ENCODE measurements at regions not wholly inside any gene's neighbourhood (a gene's known extent, or its start where the extent isn't known, plus 50 kb on each side); places are given as distances from the start of the nearest gene placed in this dataset.

GRCh38 chr2:199131136-199131655 lies 326.5 kb downstream of the SATB2 start:
- H2BK15ac ChIP-seq (replicated peaks; ENCODE audit: low read depth): no peak overlapping the region
- no peaks in the 10 kb centered on the region for H3K79me2 ChIP-seq (ENCODE audit: control insufficient read depth, insufficient read depth, low read length)
- H3K79me1 ChIP-seq (ENCODE audit: low read length): no peaks in the 10 kb centered on the region
- H3K18ac ChIP-seq (ENCODE audit: low read length): no peak overlapping the region
- H2BK5ac ChIP-seq (ENCODE audit: low read length): no peak overlapping the region
- H3K9ac ChIP-seq (ENCODE audit: low read length): no peak overlapping the region
- no peak overlapping the region for H3K56ac ChIP-seq (ENCODE audit: low read length)
- H3K4me3 ChIP-seq (ENCODE audit: low read length): no peak overlapping the region
- H3K4me1 ChIP-seq (ENCODE audit: control insufficient read depth, low read depth, low read length): no peaks in the 10 kb centered on the region
- H2BK120ac ChIP-seq (ENCODE audit: low read depth, low read length): no peak overlapping the region
- DNase-seq: no peak
- H3K36me3 ChIP-seq (ENCODE audit: control insufficient read depth, insufficient read depth, low read length): no peaks in the 10 kb centered on the region
- no peak overlapping the region for H3K4me2 ChIP-seq (ENCODE audit: low read length)
- H3K27me3 ChIP-seq (ENCODE audit: insufficient read depth, low read length, poor library complexity): no peaks in the 10 kb centered on the region
- no peak overlapping the region for H4K5ac ChIP-seq (ENCODE audit: low read length)
- no peak overlapping the region for H3K23ac ChIP-seq (ENCODE audit: low read length)
- H4K8ac ChIP-seq (ENCODE audit: low read depth, low read length): no peak overlapping the region
- WGBS (ENCODE audit: extremely low coverage, insufficient coverage, low lambda C conversion rate): no CpG with 5 or more reads among the region's 5 CpGs
- H2AK5ac ChIP-seq (ENCODE audit: low read length): no peak overlapping the region
- H3K4ac ChIP-seq (ENCODE audit: low read depth, low read length): no peak overlapping the region
- H3K27ac ChIP-seq (ENCODE audit: low read depth, low read length): no peak overlapping the region

DNA sequence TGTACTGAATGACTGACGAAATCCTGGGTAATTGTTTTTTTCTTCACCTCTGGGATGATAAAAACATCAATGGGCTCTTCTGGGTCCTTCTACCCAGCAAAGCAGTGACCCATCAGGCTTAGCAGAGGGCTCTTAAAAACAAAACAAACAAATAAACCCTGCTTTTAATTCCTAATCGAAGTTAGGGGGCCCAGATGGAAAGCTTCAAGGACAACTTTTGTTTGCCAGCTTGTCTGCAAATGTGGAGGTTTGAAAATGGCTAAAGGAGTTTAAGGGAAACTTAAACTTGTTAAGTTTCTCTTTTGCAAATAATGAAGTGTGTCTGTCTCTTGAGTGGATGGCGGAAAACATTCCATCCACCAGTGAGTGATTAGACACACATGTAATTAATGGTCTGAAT lies 327.2 kb downstream of the SATB2 start:
- H3K23ac ChIP-seq (ENCODE audit: low read length): no peak overlapping the region
- no peaks in the 10 kb centered on the region for H3K79me1 ChIP-seq (ENCODE audit: low read length)
- no peaks in the 10 kb centered on the region for H3K27me3 ChIP-seq (ENCODE audit: insufficient read depth, low read length, poor library complexity)
- H3K18ac ChIP-seq (ENCODE audit: low read length): no peak overlapping the region
- H3K9ac ChIP-seq (ENCODE audit: low read length): no peak overlapping the region
- no peak overlapping the region for H2BK120ac ChIP-seq (ENCODE audit: low read depth, low read length)
- WGBS (ENCODE audit: extremely low coverage, insufficient coverage, low lambda C conversion rate): no CpG with 5 or more reads among the region's 3 CpGs
- H4K5ac ChIP-seq (ENCODE audit: low read length): no peak overlapping the region
- no peak overlapping the region for H3K4me3 ChIP-seq (ENCODE audit: low read length)
- no peak overlapping the region for H2BK5ac ChIP-seq (ENCODE audit: low read length)
- no peak overlapping the region for H2AK5ac ChIP-seq (ENCODE audit: low read length)
- H3K36me3 ChIP-seq (ENCODE audit: control insufficient read depth, insufficient read depth, low read length): no peaks in the 10 kb centered on the region
- no peak overlapping the region for H3K4ac ChIP-seq (ENCODE audit: low read depth, low read length)
- no peak overlapping the region for H4K8ac ChIP-seq (ENCODE audit: low read depth, low read length)
- H3K27ac ChIP-seq (ENCODE audit: low read depth, low read length): no peak overlapping the region
- H3K4me2 ChIP-seq (ENCODE audit: low read length): no peak overlapping the region
- no peak overlapping the region for H3K56ac ChIP-seq (ENCODE audit: low read length)
- no peaks in the 10 kb centered on the region for H3K79me2 ChIP-seq (ENCODE audit: control insufficient read depth, insufficient read depth, low read length)
- H3K4me1 ChIP-seq (ENCODE audit: control insufficient read depth, low read depth, low read length): no peaks in the 10 kb centered on the region
- DNase-seq: no peak
- no peak overlapping the region for H2BK15ac ChIP-seq (replicated peaks; ENCODE audit: low read depth)

DNA sequence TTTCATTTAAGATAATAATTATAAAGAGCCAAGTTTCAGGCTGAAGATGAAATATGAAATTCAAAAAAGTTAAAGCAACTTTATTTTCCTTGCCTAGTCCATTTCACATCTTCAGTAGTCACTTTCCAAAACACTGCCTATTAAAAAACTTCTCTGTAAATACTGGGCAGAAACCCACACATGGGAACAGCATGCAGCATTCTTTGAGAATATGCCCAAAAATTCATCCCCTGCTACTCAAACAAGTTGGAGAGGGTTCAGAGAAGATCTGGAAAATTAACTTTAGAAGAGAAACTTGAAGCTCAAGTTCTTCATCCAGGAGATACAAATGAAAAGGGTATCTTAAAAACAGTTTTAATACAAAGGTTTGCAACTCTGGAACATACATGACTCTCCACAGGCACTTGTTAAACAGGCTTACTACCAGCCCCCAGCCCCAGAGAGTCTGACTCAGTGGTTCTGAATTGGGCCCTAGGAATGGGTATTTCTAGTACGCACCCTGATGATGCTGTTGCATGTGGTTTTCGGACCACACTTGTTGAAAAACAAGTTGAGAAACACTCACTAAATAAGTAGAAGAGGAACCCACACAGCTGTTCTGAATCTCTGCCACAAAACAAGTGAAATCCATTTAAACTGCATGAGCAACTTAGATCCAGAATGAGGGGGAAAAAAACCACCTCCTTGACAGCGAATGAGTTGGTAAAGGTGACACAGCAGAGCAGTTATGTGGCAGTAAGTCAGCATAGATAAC lies 329.1 kb downstream of the SATB2 start:
- Histone ChIP-seq H3K18ac (ENCODE audit: low read length) (no peak overlapping the region), H3K4me3 (ENCODE audit: low read length) (no peak overlapping the region), H2AK5ac (ENCODE audit: low read length) (no peak overlapping the region), H2BK5ac (ENCODE audit: low read length) (no peak overlapping the region), H3K27ac (ENCODE audit: low read depth, low read length) (no peak overlapping the region), H3K4ac (ENCODE audit: low read depth, low read length) (no peak overlapping the region), H3K4me1 (ENCODE audit: control insufficient read depth, low read depth, low read length) (no peaks in the 10 kb centered on the region), H3K4me2 (ENCODE audit: low read length) (no peak overlapping the region), H4K8ac (ENCODE audit: low read depth, low read length) (no peak overlapping the region), H3K56ac (ENCODE audit: low read length) (no peak overlapping the region), H3K23ac (ENCODE audit: low read length) (no peak overlapping the region), H3K79me1 (ENCODE audit: low read length) (no peaks in the 10 kb centered on the region), H2BK15ac (replicated peaks; ENCODE audit: low read depth) (no peak overlapping the region), H3K79me2 (ENCODE audit: control insufficient read depth, insufficient read depth, low read length) (no peaks in the 10 kb centered on the region), H3K9ac (ENCODE audit: low read length) (no peak overlapping the region), H3K27me3 (ENCODE audit: insufficient read depth, low read length, poor library complexity) (no peaks in the 10 kb centered on the region), H2BK120ac (ENCODE audit: low read depth, low read length) (no peak overlapping the region), H3K36me3 (ENCODE audit: control insufficient read depth, insufficient read depth, low read length) (no peaks in the 10 kb centered on the region), H4K5ac (ENCODE audit: low read length) (no peak overlapping the region)
- no peak for DNase-seq
- no CpG with 5 or more reads among the region's 3 CpGs for WGBS (ENCODE audit: extremely low coverage, insufficient coverage, low lambda C conversion rate)

DNA sequence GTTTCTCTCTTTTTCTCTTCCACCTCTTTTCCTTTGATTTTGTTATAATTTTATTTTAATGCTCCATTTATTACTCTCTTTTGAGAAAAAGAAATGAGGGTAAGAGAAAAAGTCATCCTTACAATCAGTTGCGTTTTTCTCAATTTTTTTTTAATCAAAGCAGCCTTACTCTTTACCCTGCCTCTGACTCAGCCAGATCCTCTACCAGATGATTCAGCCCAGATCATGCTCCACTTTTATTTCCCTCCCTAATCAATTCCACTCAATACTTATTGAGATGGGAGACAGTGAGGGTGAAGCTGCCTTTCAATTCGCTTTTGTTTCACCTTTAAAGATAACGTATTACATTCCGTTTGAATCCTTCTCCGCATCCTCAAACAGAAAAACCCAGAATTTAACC lies 337.9 kb downstream of the SATB2 start:
- no peak overlapping the region for H3K4me3 ChIP-seq (ENCODE audit: low read length)
- no peaks in the 10 kb centered on the region for H3K79me1 ChIP-seq (ENCODE audit: low read length)
- WGBS (ENCODE audit: extremely low coverage, insufficient coverage, low lambda C conversion rate): no CpG with 5 or more reads among the region's 5 CpGs
- H2BK120ac ChIP-seq (ENCODE audit: low read depth, low read length): no peak overlapping the region
- no peak overlapping the region for H2AK5ac ChIP-seq (ENCODE audit: low read length)
- no peak overlapping the region for H3K9ac ChIP-seq (ENCODE audit: low read length)
- no peak overlapping the region for H4K5ac ChIP-seq (ENCODE audit: low read length)
- no peak overlapping the region for H4K8ac ChIP-seq (ENCODE audit: low read depth, low read length)
- no peak overlapping the region for H3K23ac ChIP-seq (ENCODE audit: low read length)
- no peak overlapping the region for H3K4ac ChIP-seq (ENCODE audit: low read depth, low read length)
- H2BK5ac ChIP-seq (ENCODE audit: low read length): no peak overlapping the region
- no peaks in the 10 kb centered on the region for H3K27me3 ChIP-seq (ENCODE audit: insufficient read depth, low read length, poor library complexity)
- no peaks in the 10 kb centered on the region for H3K4me1 ChIP-seq (ENCODE audit: control insufficient read depth, low read depth, low read length)
- no peak for DNase-seq
- no peak overlapping the region for H3K56ac ChIP-seq (ENCODE audit: low read length)
- no peaks in the 10 kb centered on the region for H3K36me3 ChIP-seq (ENCODE audit: control insufficient read depth, insufficient read depth, low read length)
- no peaks in the 10 kb centered on the region for H3K79me2 ChIP-seq (ENCODE audit: control insufficient read depth, insufficient read depth, low read length)
- no peak overlapping the region for H3K18ac ChIP-seq (ENCODE audit: low read length)
- H3K4me2 ChIP-seq (ENCODE audit: low read length): no peak overlapping the region
- H2BK15ac ChIP-seq (replicated peaks; ENCODE audit: low read depth): no peak overlapping the region
- no peak overlapping the region for H3K27ac ChIP-seq (ENCODE audit: low read depth, low read length)

DNA sequence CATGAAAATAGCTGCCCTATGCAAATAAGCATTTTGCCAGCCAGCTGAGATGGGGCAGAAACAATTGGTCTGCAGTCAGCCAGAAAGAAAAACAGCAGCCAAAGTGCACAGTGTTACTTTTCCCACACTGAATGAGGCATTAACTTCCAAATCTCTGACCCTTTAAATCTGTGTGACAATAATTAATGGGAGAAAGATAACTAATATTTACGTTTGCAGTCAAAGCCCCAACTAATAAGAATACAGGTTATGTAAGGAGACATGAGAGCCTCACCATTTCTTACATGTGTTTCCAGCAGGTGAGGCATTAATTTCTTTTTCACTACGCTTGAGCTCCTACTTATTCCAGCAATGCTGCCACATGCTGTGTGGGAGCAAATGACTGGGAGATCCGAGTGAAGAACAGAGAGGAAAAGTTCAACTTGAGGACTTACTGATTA lies 339.0 kb downstream of the SATB2 start:
- H3K4me3 ChIP-seq (ENCODE audit: low read length): no peak overlapping the region
- H2BK120ac ChIP-seq (ENCODE audit: low read depth, low read length): no peak overlapping the region
- no peaks in the 10 kb centered on the region for H3K79me1 ChIP-seq (ENCODE audit: low read length)
- H3K4me2 ChIP-seq (ENCODE audit: low read length): no peak overlapping the region
- peak; percentile 35 for DNase-seq
- no peaks in the 10 kb centered on the region for H3K79me2 ChIP-seq (ENCODE audit: control insufficient read depth, insufficient read depth, low read length)
- no peaks in the 10 kb centered on the region for H3K36me3 ChIP-seq (ENCODE audit: control insufficient read depth, insufficient read depth, low read length)
- no peak overlapping the region for H3K9ac ChIP-seq (ENCODE audit: low read length)
- no peak overlapping the region for H3K56ac ChIP-seq (ENCODE audit: low read length)
- H3K4me1 ChIP-seq (ENCODE audit: control insufficient read depth, low read depth, low read length): no peaks in the 10 kb centered on the region
- no peak overlapping the region for H3K18ac ChIP-seq (ENCODE audit: low read length)
- no peak overlapping the region for H2AK5ac ChIP-seq (ENCODE audit: low read length)
- no CpG with 5 or more reads among the region's 3 CpGs for WGBS (ENCODE audit: extremely low coverage, insufficient coverage, low lambda C conversion rate)
- no peak overlapping the region for H3K4ac ChIP-seq (ENCODE audit: low read depth, low read length)
- H3K27me3 ChIP-seq (ENCODE audit: insufficient read depth, low read length, poor library complexity): no peaks in the 10 kb centered on the region
- H3K23ac ChIP-seq (ENCODE audit: low read length): no peak overlapping the region
- no peak overlapping the region for H4K8ac ChIP-seq (ENCODE audit: low read depth, low read length)
- no peak overlapping the region for H4K5ac ChIP-seq (ENCODE audit: low read length)
- no peak overlapping the region for H3K27ac ChIP-seq (ENCODE audit: low read depth, low read length)
- H2BK15ac ChIP-seq (replicated peaks; ENCODE audit: low read depth): no peak overlapping the region
- no peak overlapping the region for H2BK5ac ChIP-seq (ENCODE audit: low read length)

- Histone ChIP-seq H3K23ac (ENCODE audit: low read length) (no peak overlapping the region), H3K4me1 (ENCODE audit: control insufficient read depth, low read depth, low read length) (no peaks in the 10 kb centered on the region), H4K5ac (ENCODE audit: low read length) (no peak overlapping the region), H3K4ac (ENCODE audit: low read depth, low read length) (no peak overlapping the region), H3K27ac (ENCODE audit: low read depth, low read length) (no peak overlapping the region), H3K56ac (ENCODE audit: low read length) (no peak overlapping the region), H3K9ac (ENCODE audit: low read length) (no peak overlapping the region), H4K8ac (ENCODE audit: low read depth, low read length) (no peak overlapping the region), H3K79me2 (ENCODE audit: control insufficient read depth, insufficient read depth, low read length) (no peaks in the 10 kb centered on the region), H3K27me3 (ENCODE audit: insufficient read depth, low read length, poor library complexity) (no peaks in the 10 kb centered on the region), H3K18ac (ENCODE audit: low read length) (no peak overlapping the region), H2BK15ac (replicated peaks; ENCODE audit: low read depth) (no peak overlapping the region), H2AK5ac (ENCODE audit: low read length) (no peak overlapping the region), H2BK120ac (ENCODE audit: low read depth, low read length) (no peak overlapping the region), H3K36me3 (ENCODE audit: control insufficient read depth, insufficient read depth, low read length) (no peaks in the 10 kb centered on the region), H3K4me3 (ENCODE audit: low read length) (no peak overlapping the region), H2BK5ac (ENCODE audit: low read length) (no peak overlapping the region), H3K79me1 (ENCODE audit: low read length) (no peaks in the 10 kb centered on the region), H3K4me2 (ENCODE audit: low read length) (no peak overlapping the region)
- no CpG with 5 or more reads among the region's 2 CpGs for WGBS (ENCODE audit: extremely low coverage, insufficient coverage, low lambda C conversion rate)
- no peak for DNase-seq
Measured at GRCh38 chr2:199115169-199115568, 342.6 kb downstream of the SATB2 start.
